ENCODE measurements at regions not wholly inside any gene's neighbourhood (a gene's known extent, or its start where the extent isn't known, plus 50 kb on each side); places are given as distances from the start of the nearest gene placed in this dataset.
"Not testable (repeated sequence)": the region's sequence is repeated elsewhere in the genome, so short reads cannot be mapped to it uniquely, and the experiment has no call there.

GRCh38 chr5:17738446-17738845 is 104.2 kb downstream of the TAF11L14 start:
- Histone ChIP-seq H3K27me3 (ENCODE audit: control insufficient read depth in 1 of 2, insufficient read depth in 2 of 2, low read length in 1 of 2) (no peaks in the 10 kb centered on the region), H3K36me3 (ENCODE audit: control insufficient read depth in 1 of 2, insufficient read depth in 2 of 2, low read length in 1 of 2) (no peaks in the 10 kb centered on the region), H3K4me1 (ENCODE audit: control insufficient read depth in 1 of 2, insufficient read depth in 2 of 2, low read length in 2 of 2) (peaks cover 0 to 3% of the 10 kb centered on the region in 2 donors), H3K9me3 (ENCODE audit: control insufficient read depth, low read length) (peaks cover 1% of the 10 kb centered on the region), H3K27ac (ENCODE audit: low read depth in 1 of 2, low read length in 2 of 2) (no peak overlapping the region), H3K4me3 (ENCODE audit: low read length in 2 of 2) (no peak overlapping the region)
- ATAC-seq (ENCODE audit: low FRiP score) (no peak), DNase-seq (no peak)
- 82 to 83% methylated on average over 2 of the region's 2 CpGs for WGBS, 2 donors
- intact Hi-C loops (cut with DNase I): no loop called here

GRCh38 chr5:17743580-17744435 is 109.5 kb downstream of the TAF11L14 start:
- H3K9me3 ChIP-seq (ENCODE audit: control insufficient read depth, low read length): no peaks in the 10 kb centered on the region
- H3K36me3 ChIP-seq (ENCODE audit: control insufficient read depth in 1 of 2, insufficient read depth in 2 of 2, low read length in 1 of 2): no peaks in the 10 kb centered on the region
- H3K27ac ChIP-seq (ENCODE audit: low read depth in 1 of 2, low read length in 2 of 2): peak overlapping the region in 1 of 2 donors; percentile 72
- peaks cover 2 to 4% of the 10 kb centered on the region in 2 donors for H3K4me1 ChIP-seq (ENCODE audit: control insufficient read depth in 1 of 2, insufficient read depth in 2 of 2, low read length in 2 of 2)
- ATAC-seq (ENCODE audit: low FRiP score) (no peak), DNase-seq (no peak)
- H3K27me3 ChIP-seq (ENCODE audit: control insufficient read depth in 1 of 2, insufficient read depth in 2 of 2, low read length in 1 of 2): no peaks in the 10 kb centered on the region
- intact Hi-C loops (cut with DNase I): loop anchor here in 1 of 2 donors (10.0 kb wide), 1 partner anchor 529 kb away; the partner anchor contains the start of gene BASP1
- WGBS, 2 donors: 31 to 43% methylated on average over 8 of the region's 8 CpGs
- peak overlapping the region in 1 of 2 donors; percentile 28 for H3K4me3 ChIP-seq (ENCODE audit: low read length in 2 of 2)

- intact Hi-C loops (cut with DNase I): loop anchor here in 1 of 2 donors (10.0 kb wide), 1 partner anchor 533 kb away; the partner anchor contains the start of gene BASP1
- DNase-seq (no peak), ATAC-seq (ENCODE audit: low FRiP score) (no peak)
- no peak overlapping the region for H3K4me3 ChIP-seq (ENCODE audit: low read length in 2 of 2)
- H3K36me3 ChIP-seq (ENCODE audit: control insufficient read depth in 1 of 2, insufficient read depth in 2 of 2, low read length in 1 of 2): no peaks in the 10 kb centered on the region
- no peaks in the 10 kb centered on the region for H3K9me3 ChIP-seq (ENCODE audit: control insufficient read depth, low read length)
- H3K27me3 ChIP-seq (ENCODE audit: control insufficient read depth in 1 of 2, insufficient read depth in 2 of 2, low read length in 1 of 2): no peaks in the 10 kb centered on the region
- peaks cover 2 to 4% of the 10 kb centered on the region in 2 donors for H3K4me1 ChIP-seq (ENCODE audit: control insufficient read depth in 1 of 2, insufficient read depth in 2 of 2, low read length in 2 of 2)
- no peak overlapping the region for H3K27ac ChIP-seq (ENCODE audit: low read depth in 1 of 2, low read length in 2 of 2)
- WGBS, 2 donors: 75 to 84% methylated on average over 2 of the region's 2 CpGs
Observed at GRCh38 chr5:17748201-17748600, 113.9 kb downstream of the TAF11L14 start.

- WGBS, 2 donors: 36 to 70% methylated on average over 1 of the region's 1 CpG
- Histone ChIP-seq H3K4me3 (ENCODE audit: low read length in 2 of 2) (no peak overlapping the region), H3K27ac (ENCODE audit: low read depth in 1 of 2, low read length in 2 of 2) (no peak overlapping the region), H3K9me3 (ENCODE audit: control insufficient read depth, low read length) (no peaks in the 10 kb centered on the region), H3K27me3 (ENCODE audit: control insufficient read depth in 1 of 2, insufficient read depth in 2 of 2, low read length in 1 of 2) (no peaks in the 10 kb centered on the region), H3K36me3 (ENCODE audit: control insufficient read depth in 1 of 2, insufficient read depth in 2 of 2, low read length in 1 of 2) (no peaks in the 10 kb centered on the region), H3K4me1 (ENCODE audit: control insufficient read depth in 1 of 2, insufficient read depth in 2 of 2, low read length in 2 of 2) (peaks cover 0 to 2% of the 10 kb centered on the region in 2 donors)
- ATAC-seq (ENCODE audit: low FRiP score) (no peak), DNase-seq (no peak)
- intact Hi-C loops (cut with DNase I): loop anchor here in 1 of 2 donors (10.0 kb wide), 1 partner anchor 534 kb away; the partner anchor contains the start of gene BASP1
Observed at GRCh38 chr5:17748941-17749340, 114.7 kb downstream of the TAF11L14 start.

GRCh38 chr5:17755406-17755805 is 121.1 kb downstream of the TAF11L14 start:
- intact Hi-C loops (cut with DNase I): not testable (repeated sequence)
- WGBS, 2 donors: 88 to 90% methylated on average over 7 to 12 of the region's 12 CpGs

DNA sequence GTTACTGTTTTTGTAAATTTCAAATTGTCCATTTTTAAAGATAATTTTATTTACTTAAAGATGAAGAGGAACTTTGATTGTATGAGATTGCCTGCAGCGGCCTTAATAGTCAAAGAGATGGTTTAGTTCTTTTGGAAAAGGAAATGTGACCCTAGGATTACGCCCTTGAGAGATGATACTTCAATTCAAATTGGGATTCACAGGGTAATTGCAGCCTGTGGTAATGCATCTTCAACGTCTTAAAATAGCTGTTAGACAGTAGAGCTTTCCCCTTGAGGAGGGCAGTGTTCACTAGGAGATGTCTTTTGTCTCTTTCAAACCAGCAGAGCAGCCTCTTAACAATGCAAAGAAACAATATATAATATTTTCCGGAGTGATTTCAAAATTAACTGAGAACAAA is 127.1 kb downstream of the TAF11L14 start:
- ATAC-seq (ENCODE audit: low FRiP score): no peak
- intact Hi-C loops (cut with DNase I): no loop called here

More at GRCh38 chr5:17755406-17755805, 121.1 kb downstream of the TAF11L14 start:
- H3K4me1 ChIP-seq (ENCODE audit: control insufficient read depth in 1 of 2, insufficient read depth in 2 of 2, low read length in 2 of 2); H3K27me3 ChIP-seq (ENCODE audit: control insufficient read depth in 1 of 2, insufficient read depth in 2 of 2, low read length in 1 of 2); H3K36me3 ChIP-seq (ENCODE audit: control insufficient read depth in 1 of 2, insufficient read depth in 2 of 2, low read length in 1 of 2); ATAC-seq (ENCODE audit: low FRiP score); H3K27ac ChIP-seq (ENCODE audit: low read depth in 1 of 2, low read length in 2 of 2); DNase-seq; H3K9me3 ChIP-seq (ENCODE audit: control insufficient read depth, low read length); H3K4me3 ChIP-seq (ENCODE audit: low read length in 2 of 2): not testable (repeated sequence)

DNA sequence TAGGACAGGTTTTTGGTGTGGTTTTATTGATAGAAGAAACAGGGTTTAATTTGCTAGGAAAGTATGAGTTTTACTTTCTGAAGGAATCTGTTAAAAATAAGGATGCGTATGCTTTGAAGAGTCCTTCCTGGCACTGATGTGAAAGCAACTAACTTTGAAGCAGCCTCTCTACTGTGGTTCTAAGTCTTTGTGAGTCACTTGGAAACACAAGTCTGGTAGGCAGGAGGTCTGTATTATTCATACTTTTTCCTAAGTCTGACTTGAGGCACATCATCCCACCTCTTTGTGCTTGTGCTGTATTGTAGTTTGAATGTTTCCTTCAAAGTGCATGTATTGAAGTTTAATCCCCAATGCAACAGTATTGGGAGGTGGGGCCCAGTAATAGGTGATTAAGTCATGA is 129.0 kb downstream of the TAF11L14 start:
- 90 to 91% methylated on average over 1 of the region's 1 CpG for WGBS, 2 donors
- no peaks in the 10 kb centered on the region for H3K27me3 ChIP-seq (ENCODE audit: control insufficient read depth in 1 of 2, insufficient read depth in 2 of 2, low read length in 1 of 2)
- H3K9me3 ChIP-seq (ENCODE audit: control insufficient read depth, low read length): no peaks in the 10 kb centered on the region
- DNase-seq: no peak
- intact Hi-C loops (cut with DNase I): no loop called here
- no peak overlapping the region for H3K4me3 ChIP-seq (ENCODE audit: low read length in 2 of 2)
- H3K4me1 ChIP-seq (ENCODE audit: control insufficient read depth in 1 of 2, insufficient read depth in 2 of 2, low read length in 2 of 2): no peaks in the 10 kb centered on the region
- no peaks in the 10 kb centered on the region for H3K36me3 ChIP-seq (ENCODE audit: control insufficient read depth in 1 of 2, insufficient read depth in 2 of 2, low read length in 1 of 2)
- ATAC-seq (ENCODE audit: low FRiP score): no peak
- no peak overlapping the region for H3K27ac ChIP-seq (ENCODE audit: low read depth in 1 of 2, low read length in 2 of 2)

More for the DNA sequence above, 127.1 kb downstream of the TAF11L14 start:
- H3K36me3 ChIP-seq (ENCODE audit: control insufficient read depth in 1 of 2, insufficient read depth in 2 of 2, low read length in 1 of 2): no peaks in the 10 kb centered on the region
- no peaks in the 10 kb centered on the region for H3K9me3 ChIP-seq (ENCODE audit: control insufficient read depth, low read length)
- DNase-seq: no peak
- H3K27me3 ChIP-seq (ENCODE audit: control insufficient read depth in 1 of 2, insufficient read depth in 2 of 2, low read length in 1 of 2): no peaks in the 10 kb centered on the region
- no peak overlapping the region for H3K27ac ChIP-seq (ENCODE audit: low read depth in 1 of 2, low read length in 2 of 2)
- WGBS, 2 donors: 66 to 72% methylated on average over 4 of the region's 4 CpGs
- no peak overlapping the region for H3K4me3 ChIP-seq (ENCODE audit: low read length in 2 of 2)
- no peaks in the 10 kb centered on the region for H3K4me1 ChIP-seq (ENCODE audit: control insufficient read depth in 1 of 2, insufficient read depth in 2 of 2, low read length in 2 of 2)

DNA sequence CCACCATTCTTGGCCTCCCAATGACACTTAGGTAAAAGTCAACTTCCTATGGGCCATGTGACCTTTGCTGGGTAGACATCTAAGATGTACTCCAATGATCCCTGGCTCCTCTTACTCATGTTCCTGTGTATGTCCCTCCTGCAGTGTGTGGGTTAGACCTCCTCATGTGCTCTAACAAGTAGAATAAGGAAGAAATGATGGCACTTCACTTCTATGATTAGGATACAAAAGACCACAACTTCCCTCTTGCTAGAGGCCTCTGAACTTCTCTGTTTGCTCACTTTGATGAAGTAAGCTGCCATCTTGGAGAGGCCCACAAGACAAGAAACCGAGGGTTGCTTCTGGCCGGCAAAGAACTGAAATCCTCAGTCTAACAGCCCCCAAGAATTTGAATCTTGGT is 131.8 kb downstream of the TAF11L14 start:
- WGBS, 2 donors: 88 to 91% methylated on average over 2 of the region's 2 CpGs
- ATAC-seq (ENCODE audit: low FRiP score): no peak
- no peaks in the 10 kb centered on the region for H3K36me3 ChIP-seq (ENCODE audit: control insufficient read depth in 1 of 2, insufficient read depth in 2 of 2, low read length in 1 of 2)

GRCh38 chr5:17769277-17769676 is 135.0 kb downstream of the TAF11L14 start:
- no peak overlapping the region for H3K27ac ChIP-seq (ENCODE audit: low read depth in 1 of 2, low read length in 2 of 2)
- no peak overlapping the region for H3K4me3 ChIP-seq (ENCODE audit: low read length in 2 of 2)
- DNase-seq: no peak
- peaks cover 1% of the 10 kb centered on the region for H3K9me3 ChIP-seq (ENCODE audit: control insufficient read depth, low read length)
- no peaks in the 10 kb centered on the region for H3K27me3 ChIP-seq (ENCODE audit: control insufficient read depth in 1 of 2, insufficient read depth in 2 of 2, low read length in 1 of 2)
- intact Hi-C loops (cut with DNase I): no loop called here
- ATAC-seq (ENCODE audit: low FRiP score): no peak
- 50 to 61% methylated on average over 3 of the region's 3 CpGs for WGBS, 2 donors
- no peaks in the 10 kb centered on the region for H3K36me3 ChIP-seq (ENCODE audit: control insufficient read depth in 1 of 2, insufficient read depth in 2 of 2, low read length in 1 of 2)
- H3K4me1 ChIP-seq (ENCODE audit: control insufficient read depth in 1 of 2, insufficient read depth in 2 of 2, low read length in 2 of 2): no peaks in the 10 kb centered on the region

More for the DNA sequence above, 131.8 kb downstream of the TAF11L14 start:
- Histone ChIP-seq H3K4me3 (ENCODE audit: low read length in 2 of 2) (no peak overlapping the region), H3K27me3 (ENCODE audit: control insufficient read depth in 1 of 2, insufficient read depth in 2 of 2, low read length in 1 of 2) (no peaks in the 10 kb centered on the region), H3K4me1 (ENCODE audit: control insufficient read depth in 1 of 2, insufficient read depth in 2 of 2, low read length in 2 of 2) (no peaks in the 10 kb centered on the region), H3K27ac (ENCODE audit: low read depth in 1 of 2, low read length in 2 of 2) (no peak overlapping the region), H3K9me3 (ENCODE audit: control insufficient read depth, low read length) (no peaks in the 10 kb centered on the region)
- no peak for DNase-seq
- intact Hi-C loops (cut with DNase I): no loop called here

Measured in aorta (tissue), 5 donors.